Testis (tissue), 2 donors: ENCODE measurements at regions not wholly inside any gene's neighbourhood (a gene's known extent, or its start where the extent isn't known, plus 50 kb on each side); places are given as distances from the start of the nearest gene placed in this dataset.

Source experiments
- POLR2A ChIP-seq: fragments of 450-650 bp; IDR thresholded peaks from one replicate; pipeline ENCODE4 v1.6.1; 2017; ENCODE audit warnings: antibody characterized with exemption, mild to moderate bottlenecking, moderate library complexity
- TF ChIP-seq, protein P1 (sequence below), 3 experiments: fragments of 450-650 bp in 2 of 3; fragments of 200-600 bp in 1 of 3; sonication (generic) in 1 of 3; IDR thresholded peaks; one replicate each; pipeline ENCODE4 v1.5.1; 2016 to 2019; ENCODE audit warnings: antibody characterized with exemption in 3 of 3, mild to moderate bottlenecking in 2 of 3, moderate library complexity in 1 of 3

DNA sequence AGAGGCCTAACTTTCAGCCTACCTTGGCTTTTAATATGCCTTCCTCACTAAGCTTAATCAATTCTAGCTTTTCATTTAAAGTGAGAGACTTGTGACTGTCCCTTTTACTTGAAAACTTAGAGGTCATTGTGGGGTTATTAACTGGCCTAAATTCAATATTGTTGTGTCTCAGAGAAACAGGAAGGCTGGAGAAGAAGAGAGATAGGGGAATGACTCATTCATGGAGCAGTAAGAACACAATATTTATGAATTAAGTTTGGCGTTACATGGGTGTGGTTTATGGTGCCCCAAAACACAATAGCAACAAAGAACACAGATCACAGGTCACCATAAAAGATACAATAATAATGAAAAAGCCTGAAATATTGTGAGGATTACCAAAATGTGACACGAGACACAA is 612.1 kb downstream of the TBC1D4 start:
- TF ChIP-seq, protein P1, sequence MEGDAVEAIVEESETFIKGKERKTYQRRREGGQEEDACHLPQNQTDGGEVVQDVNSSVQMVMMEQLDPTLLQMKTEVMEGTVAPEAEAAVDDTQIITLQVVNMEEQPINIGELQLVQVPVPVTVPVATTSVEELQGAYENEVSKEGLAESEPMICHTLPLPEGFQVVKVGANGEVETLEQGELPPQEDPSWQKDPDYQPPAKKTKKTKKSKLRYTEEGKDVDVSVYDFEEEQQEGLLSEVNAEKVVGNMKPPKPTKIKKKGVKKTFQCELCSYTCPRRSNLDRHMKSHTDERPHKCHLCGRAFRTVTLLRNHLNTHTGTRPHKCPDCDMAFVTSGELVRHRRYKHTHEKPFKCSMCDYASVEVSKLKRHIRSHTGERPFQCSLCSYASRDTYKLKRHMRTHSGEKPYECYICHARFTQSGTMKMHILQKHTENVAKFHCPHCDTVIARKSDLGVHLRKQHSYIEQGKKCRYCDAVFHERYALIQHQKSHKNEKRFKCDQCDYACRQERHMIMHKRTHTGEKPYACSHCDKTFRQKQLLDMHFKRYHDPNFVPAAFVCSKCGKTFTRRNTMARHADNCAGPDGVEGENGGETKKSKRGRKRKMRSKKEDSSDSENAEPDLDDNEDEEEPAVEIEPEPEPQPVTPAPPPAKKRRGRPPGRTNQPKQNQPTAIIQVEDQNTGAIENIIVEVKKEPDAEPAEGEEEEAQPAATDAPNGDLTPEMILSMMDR (IDR thresholded peaks at IDR 0.05) = no peak
- TF ChIP-seq POLR2A = no peak
